ENCODE measurements at regions not wholly inside any gene's neighbourhood (a gene's known extent, or its start where the extent isn't known, plus 50 kb on each side); places are given as distances from the start of the nearest gene placed in this dataset.
A peak's percentile ranks its signal among the peaks of the same experiment; 100 is the strongest.

DNA sequence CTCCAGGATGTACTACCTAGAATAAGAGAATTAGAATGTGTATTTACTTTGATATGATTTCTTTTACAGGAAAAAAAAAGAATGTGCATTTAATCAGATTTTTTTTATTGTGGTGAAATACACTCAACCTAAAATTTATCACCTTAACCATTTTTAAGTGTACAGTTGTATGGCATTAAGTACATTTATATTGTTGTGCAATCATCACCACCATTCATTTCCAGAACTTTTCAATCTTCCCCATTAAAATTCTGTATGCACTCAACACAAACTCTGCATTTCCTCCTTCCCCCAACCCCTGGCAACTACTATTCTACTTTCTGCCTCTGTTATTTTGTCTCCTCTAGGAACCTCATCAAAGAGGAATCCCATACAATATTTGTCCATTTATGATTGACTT lies 66.0 kb upstream of the APC start:
- Mint-ChIP-seq H3K4me1 (ENCODE audit: low read depth, unreplicated experiment) (no peaks in the 10 kb centered on the region), H3K27me3 (ENCODE audit: low read depth, unreplicated experiment) (no peaks in the 10 kb centered on the region), H3K36me3 (ENCODE audit: low read depth, unreplicated experiment) (no peaks in the 10 kb centered on the region), H3K27ac (ENCODE audit: unreplicated experiment) (no peak overlapping the region), H3K4me3 (ENCODE audit: unreplicated experiment) (no peak overlapping the region), H3K9me3 (ENCODE audit: unreplicated experiment) (peaks cover 3% of the 10 kb centered on the region)
- no peak for FAIRE-seq
- Histone ChIP-seq H3K36me3 (ENCODE audit: insufficient read depth, low read length) (no peaks in the 10 kb centered on the region), H3K9me3 (ENCODE audit: insufficient read depth, low read depth, low read length) (no peaks in the 10 kb centered on the region), H3K4me1 (ENCODE audit: insufficient read depth, low read length) (no peaks in the 10 kb centered on the region), H2AFZ (ENCODE audit: low read depth, low read length) (no peak overlapping the region), H3K27me3 (ENCODE audit: insufficient read depth, low read length) (no peaks in the 10 kb centered on the region), H3K79me2 (ENCODE audit: insufficient read depth, low read length) (no peaks in the 10 kb centered on the region), H3K27ac (ENCODE audit: low read depth, low read length) (no peak overlapping the region), H3K4me3 (ENCODE audit: insufficient read depth, low read depth, low read length) (no peak overlapping the region), H3K4me2 (ENCODE audit: low read length) (no peak overlapping the region), H3K9ac (ENCODE audit: low read length) (no peak overlapping the region), H4K20me1 (ENCODE audit: insufficient read depth, low read length) (no peaks in the 10 kb centered on the region)
- no peak for TF ChIP-seq EZH2 (IDR thresholded peaks at IDR 0.05; ENCODE audit: insufficient read depth, low read length)
- TF ChIP-seq, protein P1, sequence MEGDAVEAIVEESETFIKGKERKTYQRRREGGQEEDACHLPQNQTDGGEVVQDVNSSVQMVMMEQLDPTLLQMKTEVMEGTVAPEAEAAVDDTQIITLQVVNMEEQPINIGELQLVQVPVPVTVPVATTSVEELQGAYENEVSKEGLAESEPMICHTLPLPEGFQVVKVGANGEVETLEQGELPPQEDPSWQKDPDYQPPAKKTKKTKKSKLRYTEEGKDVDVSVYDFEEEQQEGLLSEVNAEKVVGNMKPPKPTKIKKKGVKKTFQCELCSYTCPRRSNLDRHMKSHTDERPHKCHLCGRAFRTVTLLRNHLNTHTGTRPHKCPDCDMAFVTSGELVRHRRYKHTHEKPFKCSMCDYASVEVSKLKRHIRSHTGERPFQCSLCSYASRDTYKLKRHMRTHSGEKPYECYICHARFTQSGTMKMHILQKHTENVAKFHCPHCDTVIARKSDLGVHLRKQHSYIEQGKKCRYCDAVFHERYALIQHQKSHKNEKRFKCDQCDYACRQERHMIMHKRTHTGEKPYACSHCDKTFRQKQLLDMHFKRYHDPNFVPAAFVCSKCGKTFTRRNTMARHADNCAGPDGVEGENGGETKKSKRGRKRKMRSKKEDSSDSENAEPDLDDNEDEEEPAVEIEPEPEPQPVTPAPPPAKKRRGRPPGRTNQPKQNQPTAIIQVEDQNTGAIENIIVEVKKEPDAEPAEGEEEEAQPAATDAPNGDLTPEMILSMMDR (IDR thresholded peaks at IDR 0.05; ENCODE audit: insufficient read depth, low read depth, low read length): no peak
- no peak for DNase-seq (ENCODE audit: low read depth)

DNA sequence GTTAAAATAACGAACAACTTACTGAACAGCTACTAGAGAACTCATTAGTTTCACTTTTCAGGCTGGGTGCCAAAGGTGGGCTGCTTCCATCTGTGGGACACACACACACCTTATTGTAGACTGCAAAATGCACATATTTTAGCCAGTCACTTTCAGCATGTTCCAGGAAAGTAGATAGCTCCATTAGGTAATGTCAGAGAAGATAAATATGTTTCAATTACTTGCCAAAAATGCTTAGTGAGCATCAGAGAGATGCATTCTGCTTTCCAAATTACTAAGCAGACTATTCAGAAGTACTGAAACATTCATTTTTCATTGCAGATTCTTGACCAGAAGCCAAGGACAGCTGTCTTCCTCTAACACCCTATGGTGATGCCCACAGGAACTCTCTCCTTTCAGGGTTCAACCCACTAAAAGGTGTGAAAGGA lies 56.2 kb upstream of the APC start:
- Histone ChIP-seq H3K36me3 (ENCODE audit: insufficient read depth, low read length) (no peaks in the 10 kb centered on the region), H4K20me1 (ENCODE audit: insufficient read depth, low read length) (no peaks in the 10 kb centered on the region), H3K4me1 (ENCODE audit: insufficient read depth, low read length) (peaks cover 10% of the 10 kb centered on the region), H3K9me3 (ENCODE audit: insufficient read depth, low read depth, low read length) (no peaks in the 10 kb centered on the region), H3K4me3 (ENCODE audit: insufficient read depth, low read depth, low read length) (no peak overlapping the region), H3K27me3 (ENCODE audit: insufficient read depth, low read length) (no peaks in the 10 kb centered on the region), H3K9ac (ENCODE audit: low read length) (no peak overlapping the region), H2AFZ (ENCODE audit: low read depth, low read length) (no peak overlapping the region), H3K79me2 (ENCODE audit: insufficient read depth, low read length) (no peaks in the 10 kb centered on the region), H3K27ac (ENCODE audit: low read depth, low read length) (no peak overlapping the region), H3K4me2 (ENCODE audit: low read length) (no peak overlapping the region)
- TF ChIP-seq EZH2 (IDR thresholded peaks at IDR 0.05; ENCODE audit: insufficient read depth, low read length): no peak
- TF ChIP-seq, protein P1 (IDR thresholded peaks at IDR 0.05; ENCODE audit: insufficient read depth, low read depth, low read length): no peak
- FAIRE-seq (peak; percentile 77), DNase-seq (ENCODE audit: low read depth) (peak; percentile 78)
- Mint-ChIP-seq H3K4me1 (ENCODE audit: low read depth, unreplicated experiment) (peaks cover 24% of the 10 kb centered on the region), H3K27ac (ENCODE audit: unreplicated experiment) (no peak overlapping the region), H3K4me3 (ENCODE audit: unreplicated experiment) (no peak overlapping the region), H3K36me3 (ENCODE audit: low read depth, unreplicated experiment) (no peaks in the 10 kb centered on the region), H3K9me3 (ENCODE audit: unreplicated experiment) (no peaks in the 10 kb centered on the region), H3K27me3 (ENCODE audit: low read depth, unreplicated experiment) (no peaks in the 10 kb centered on the region)

DNA sequence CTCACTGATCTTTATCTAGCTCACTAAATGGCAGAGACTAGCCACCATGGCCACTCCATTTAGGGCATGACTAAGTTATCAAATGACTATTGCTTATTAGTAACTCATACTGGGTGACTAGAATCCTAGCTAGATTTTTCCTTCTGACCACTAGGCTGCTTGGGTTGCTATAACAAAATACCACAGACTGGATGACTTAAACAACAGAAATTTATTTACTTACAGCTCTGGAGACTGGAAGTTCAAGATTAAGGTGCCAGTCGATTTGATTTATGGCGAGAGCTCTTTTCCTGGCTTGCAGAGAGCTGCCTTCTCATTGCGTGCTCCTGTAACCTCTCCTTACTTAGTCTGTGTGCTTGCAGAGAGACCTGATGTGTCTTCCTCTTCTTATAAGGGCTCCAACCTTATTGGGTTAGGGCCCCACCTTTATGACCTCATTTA lies 55.0 kb upstream of the APC start:
- no peak for TF ChIP-seq EZH2 (IDR thresholded peaks at IDR 0.05; ENCODE audit: insufficient read depth, low read length)
- TF ChIP-seq, protein P1 (IDR thresholded peaks at IDR 0.05; ENCODE audit: insufficient read depth, low read depth, low read length): no peak
- Histone ChIP-seq H3K9me3 (ENCODE audit: insufficient read depth, low read depth, low read length) (no peaks in the 10 kb centered on the region), H3K36me3 (ENCODE audit: insufficient read depth, low read length) (no peaks in the 10 kb centered on the region), H3K9ac (ENCODE audit: low read length) (no peak overlapping the region), H3K4me2 (ENCODE audit: low read length) (no peak overlapping the region), H3K4me3 (ENCODE audit: insufficient read depth, low read depth, low read length) (no peak overlapping the region), H3K27ac (ENCODE audit: low read depth, low read length) (no peak overlapping the region), H3K4me1 (ENCODE audit: insufficient read depth, low read length) (peaks cover 10% of the 10 kb centered on the region), H3K79me2 (ENCODE audit: insufficient read depth, low read length) (no peaks in the 10 kb centered on the region), H4K20me1 (ENCODE audit: insufficient read depth, low read length) (no peaks in the 10 kb centered on the region), H3K27me3 (ENCODE audit: insufficient read depth, low read length) (no peaks in the 10 kb centered on the region), H2AFZ (ENCODE audit: low read depth, low read length) (no peak overlapping the region)
- Mint-ChIP-seq H3K4me3 (ENCODE audit: unreplicated experiment) (no peak overlapping the region), H3K27ac (ENCODE audit: unreplicated experiment) (no peak overlapping the region), H3K36me3 (ENCODE audit: low read depth, unreplicated experiment) (no peaks in the 10 kb centered on the region), H3K9me3 (ENCODE audit: unreplicated experiment) (no peaks in the 10 kb centered on the region), H3K4me1 (ENCODE audit: low read depth, unreplicated experiment) (peaks cover 27% of the 10 kb centered on the region), H3K27me3 (ENCODE audit: low read depth, unreplicated experiment) (no peaks in the 10 kb centered on the region)
- DNase-seq (ENCODE audit: low read depth): peak; percentile 90
- peak; percentile 13 for FAIRE-seq

Data from astrocyte (in vitro differentiated cells and primary cell).